HG02678 (cell line): ENCODE measurements at regions not wholly inside any gene's neighbourhood (a gene's known extent, or its start where the extent isn't known, plus 50 kb on each side); places are given as distances from the start of the nearest gene placed in this dataset.

Experiments
- ATAC-seq: cut with Tn5 transposase; IDR thresholded peaks from one replicate; pipeline ENCODE4 v1.9.1; 2021; ENCODE audit warnings: mild to moderate bottlenecking, moderate library complexity; ENCODE audit not compliant: unreplicated experiment

DNA sequence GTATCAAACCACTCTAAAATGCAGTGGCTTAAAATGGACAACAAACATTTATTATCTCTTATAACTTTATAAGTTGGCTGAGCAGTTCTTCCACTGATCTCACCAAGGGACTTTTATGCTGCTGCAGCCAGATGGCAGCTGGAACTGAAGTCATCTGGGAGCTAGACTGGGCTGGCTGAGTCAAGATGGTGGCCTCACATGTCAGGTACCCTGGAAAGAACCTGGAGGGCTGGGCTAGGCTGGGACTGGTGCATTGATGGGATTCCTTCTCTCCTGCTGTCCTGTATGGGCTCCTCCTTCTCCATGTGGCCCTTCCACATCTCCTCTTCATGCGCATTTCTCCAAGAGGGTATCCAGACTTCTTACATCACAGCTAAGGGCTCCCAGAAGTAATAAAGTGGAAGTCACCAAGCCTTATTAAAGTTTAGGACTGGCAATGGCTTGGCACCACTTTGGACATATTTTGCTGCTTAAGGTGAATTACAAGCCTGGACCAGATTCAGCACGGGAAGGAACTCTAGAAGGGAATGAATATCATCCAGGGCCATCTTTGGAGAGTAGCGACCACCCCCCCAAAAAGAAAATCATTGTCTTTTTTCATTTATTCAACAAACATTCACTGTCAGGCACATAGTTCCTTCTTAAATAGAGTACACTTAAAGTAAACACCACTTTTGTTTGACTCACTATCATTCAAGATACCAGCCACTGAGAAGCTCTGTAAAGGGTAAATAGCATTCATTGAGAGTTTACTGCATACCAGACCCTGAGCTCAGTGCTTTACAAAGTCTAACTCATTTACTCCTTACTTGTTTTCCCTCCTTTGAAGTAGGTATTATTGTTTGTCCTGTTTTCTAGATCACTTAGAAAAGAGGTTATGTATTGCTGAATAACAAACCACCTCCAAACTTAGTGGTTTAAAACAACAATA is 138.0 kb downstream of the ZFP36L2 start:
- ATAC-seq = no peak

GRCh38 chr2:43087413-43087812 is 139.0 kb downstream of the ZFP36L2 start:
- ATAC-seq = no peak

- ATAC-seq = no peak
Measured at GRCh38 chr2:43086451-43087221, 139.8 kb downstream of the ZFP36L2 start.

GRCh38 chr2:43085929-43086328 is 140.5 kb downstream of the ZFP36L2 start:
- no peak for ATAC-seq

GRCh38 chr2:43085505-43085904 is 140.9 kb downstream of the ZFP36L2 start:
- ATAC-seq = no peak

DNA sequence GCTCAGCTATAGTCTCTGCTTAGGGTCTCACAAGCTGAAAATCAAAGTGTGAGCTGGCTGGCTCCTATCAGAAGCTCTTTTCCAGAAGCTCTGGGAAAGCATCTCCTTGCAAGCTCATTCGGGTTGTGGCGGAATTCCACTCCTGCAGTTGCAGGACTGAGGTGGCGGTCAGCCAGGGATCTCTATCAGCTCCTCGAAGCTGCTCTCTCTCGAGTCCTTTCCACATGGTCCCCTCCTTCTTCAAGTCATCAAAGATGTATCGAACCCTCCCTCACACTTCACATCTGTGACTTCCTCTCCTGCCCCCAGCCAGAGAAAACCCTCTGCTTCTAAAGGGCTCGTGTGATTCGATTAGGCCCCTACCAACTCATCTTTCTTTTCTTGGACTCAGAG is 141.7 kb downstream of the ZFP36L2 start:
- ATAC-seq = no peak

DNA sequence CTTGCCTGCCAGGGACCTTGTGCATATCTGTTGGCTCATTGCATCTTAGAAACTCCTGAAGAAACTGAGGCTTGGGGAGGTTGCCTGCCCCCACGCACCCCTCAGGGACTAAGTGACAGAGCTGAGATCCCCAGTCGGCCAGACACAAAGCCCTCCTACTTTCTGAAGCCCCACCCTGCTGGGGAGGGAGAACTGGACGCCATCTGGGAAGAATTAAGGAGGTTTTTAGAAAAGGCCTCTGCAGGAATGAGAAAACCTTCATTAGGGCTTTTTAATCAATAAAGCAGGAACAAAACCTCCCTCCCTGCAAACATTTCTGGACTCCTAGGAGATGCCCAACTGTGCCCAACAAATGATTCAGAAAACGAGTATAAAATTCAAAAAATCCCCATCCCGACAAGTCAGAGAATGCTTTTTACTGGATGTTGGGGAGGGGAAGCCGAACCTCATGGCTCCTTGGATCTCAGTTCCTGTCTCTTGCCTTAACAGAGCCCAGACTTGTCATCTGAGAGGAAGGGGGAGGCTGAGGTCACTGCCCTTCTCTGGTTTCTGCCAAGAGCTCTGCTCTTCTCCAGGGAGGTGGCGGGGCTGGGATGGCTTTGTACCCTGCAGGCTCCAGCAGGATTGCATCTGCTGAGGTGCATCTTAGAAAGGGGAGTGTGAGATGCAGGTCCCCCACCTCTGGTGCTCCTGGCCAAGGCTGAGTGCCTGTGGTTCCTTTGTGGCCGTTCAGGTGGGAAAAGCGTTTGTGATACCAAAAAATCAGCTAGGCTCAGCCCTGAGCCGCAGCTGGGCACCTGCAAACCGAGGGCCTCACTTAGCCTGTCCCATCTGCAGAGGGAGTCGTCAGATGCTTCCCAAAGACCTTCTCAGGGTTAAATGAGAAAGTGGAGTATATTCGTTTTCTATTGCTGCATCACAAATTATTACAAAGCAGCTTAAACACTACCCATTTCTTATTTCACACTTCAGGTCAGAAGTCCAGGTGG is 142.4 kb downstream of the ZFP36L2 start:
- ATAC-seq = no peak

GRCh38 chr2:43082903-43083677 is 143.3 kb downstream of the ZFP36L2 start:
- ATAC-seq = no peak

DNA sequence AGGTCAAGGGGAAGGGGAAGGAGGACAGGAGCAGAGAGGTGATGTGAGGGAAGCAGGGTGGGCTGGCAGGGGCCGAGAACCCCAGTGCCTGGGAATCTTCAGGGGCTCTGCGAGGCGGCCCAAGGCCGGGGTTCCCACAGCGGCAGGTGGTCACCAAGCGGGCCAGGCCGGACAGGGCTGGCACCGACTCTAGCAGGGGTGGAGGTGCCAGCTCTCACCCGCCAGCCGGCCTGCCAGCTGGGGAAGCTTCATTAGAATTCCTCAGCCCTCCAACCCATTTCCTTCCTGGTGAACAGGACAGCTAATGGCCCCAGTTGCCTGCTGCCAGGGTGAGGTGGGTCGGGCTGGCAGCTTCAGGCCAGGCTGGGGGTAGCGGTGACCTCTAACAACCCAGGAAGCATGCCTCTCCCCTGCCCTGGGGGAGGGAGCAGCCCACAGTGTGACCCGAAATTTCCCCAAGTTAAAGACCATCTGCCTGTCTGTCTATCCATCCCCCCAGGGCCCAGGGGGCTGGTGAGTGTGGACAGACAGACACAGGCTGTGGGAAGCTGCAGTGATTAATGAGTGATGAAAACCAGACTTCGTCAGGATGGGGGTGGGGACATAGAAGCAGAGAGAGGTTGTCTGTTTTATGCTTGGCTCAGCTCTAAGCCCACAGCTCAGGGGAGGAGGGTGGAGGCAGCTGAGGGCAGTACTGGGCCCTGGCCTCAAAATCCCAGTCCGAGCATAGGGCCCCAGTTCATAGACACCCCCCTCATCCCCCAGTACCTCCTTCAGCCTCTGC is 144.1 kb downstream of the ZFP36L2 start:
- ATAC-seq = no peak

GRCh38 chr2:43081131-43081765 is 145.2 kb downstream of the ZFP36L2 start:
- ATAC-seq = no peak

DNA sequence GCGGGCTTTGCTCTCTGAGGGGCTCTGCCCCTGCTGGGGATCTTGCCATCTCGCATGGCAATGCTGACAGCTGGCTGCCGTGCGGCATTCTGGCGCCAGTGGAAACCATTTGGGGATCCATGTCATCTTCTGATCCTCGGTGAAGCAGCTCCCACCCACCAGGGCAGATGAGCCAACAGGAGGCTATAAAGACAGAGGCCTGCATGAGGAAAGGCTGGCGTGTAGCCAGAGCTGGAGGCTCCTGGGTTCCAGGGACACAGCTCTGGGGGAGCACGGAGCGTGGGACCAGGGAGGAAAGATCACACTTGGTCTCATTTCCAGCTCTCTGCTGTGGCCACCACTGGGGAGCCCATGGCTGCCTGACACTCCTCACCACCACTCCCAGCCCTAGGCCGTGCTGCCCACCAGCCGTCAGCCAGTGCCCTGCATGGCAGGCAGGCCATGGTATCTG is 145.8 kb downstream of the ZFP36L2 start:
- no peak for ATAC-seq

GRCh38 chr2:43078781-43079755 is 147.3 kb downstream of the ZFP36L2 start:
- ATAC-seq = no peak

DNA sequence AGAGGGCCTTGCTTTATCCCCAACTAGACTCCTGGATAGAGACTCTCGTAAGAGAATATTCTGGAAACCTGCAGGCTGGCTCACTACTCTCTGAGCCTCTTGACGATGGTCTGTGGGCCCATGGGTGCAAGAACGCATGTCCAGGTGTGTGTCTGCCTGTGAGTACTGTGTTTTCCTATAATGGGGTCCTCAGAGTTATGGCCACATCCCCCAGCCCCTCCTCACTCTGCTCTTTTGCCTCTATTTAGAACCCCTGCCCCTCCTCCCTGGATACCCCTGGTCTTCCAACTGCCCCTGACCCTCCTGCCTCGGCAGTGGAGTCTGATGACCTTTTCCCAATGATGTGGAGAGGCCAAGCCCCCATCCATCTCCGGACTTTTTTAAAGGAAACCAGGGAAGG is 148.1 kb downstream of the ZFP36L2 start:
- no peak for ATAC-seq

DNA sequence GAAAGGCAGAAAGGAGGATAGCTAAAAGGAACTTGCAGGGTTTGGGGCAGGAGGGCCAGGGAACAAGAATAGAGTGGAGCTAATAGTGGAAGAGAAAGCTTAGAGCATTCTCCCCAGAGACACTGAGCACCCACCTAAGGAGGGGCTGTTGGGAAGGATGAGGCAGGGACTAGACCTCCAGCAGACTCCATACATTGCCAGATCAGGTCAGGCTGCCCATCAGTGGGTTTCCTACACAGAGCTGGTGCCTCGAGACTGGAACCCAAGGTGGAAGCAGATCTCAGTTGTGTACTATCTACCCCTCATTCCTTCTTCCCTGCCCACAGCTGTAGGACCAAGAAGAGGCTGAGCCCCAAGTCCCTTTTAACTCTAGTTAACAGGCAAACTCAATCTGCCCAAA is 148.5 kb downstream of the ZFP36L2 start:
- no peak for ATAC-seq

DNA sequence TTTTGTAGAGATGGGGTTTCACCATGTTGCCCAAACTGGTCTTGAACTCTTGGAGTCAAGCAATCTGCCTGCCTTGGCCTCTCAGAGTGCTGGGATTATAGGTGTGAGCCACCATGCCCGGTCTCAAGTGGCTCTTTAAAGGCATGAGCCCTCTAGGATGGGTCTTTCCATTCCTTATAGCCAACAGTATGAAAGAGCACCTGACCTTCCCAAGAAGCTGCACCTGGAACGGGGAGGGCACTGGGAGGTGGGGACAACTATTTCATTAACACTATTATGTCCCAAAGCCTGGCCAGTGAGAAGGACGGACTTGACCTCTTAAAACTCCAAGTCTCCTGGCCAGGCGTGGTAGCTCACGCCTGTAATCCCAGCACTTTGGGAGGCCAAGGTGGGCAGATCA is 149.7 kb downstream of the ZFP36L2 start:
- no peak for ATAC-seq

DNA sequence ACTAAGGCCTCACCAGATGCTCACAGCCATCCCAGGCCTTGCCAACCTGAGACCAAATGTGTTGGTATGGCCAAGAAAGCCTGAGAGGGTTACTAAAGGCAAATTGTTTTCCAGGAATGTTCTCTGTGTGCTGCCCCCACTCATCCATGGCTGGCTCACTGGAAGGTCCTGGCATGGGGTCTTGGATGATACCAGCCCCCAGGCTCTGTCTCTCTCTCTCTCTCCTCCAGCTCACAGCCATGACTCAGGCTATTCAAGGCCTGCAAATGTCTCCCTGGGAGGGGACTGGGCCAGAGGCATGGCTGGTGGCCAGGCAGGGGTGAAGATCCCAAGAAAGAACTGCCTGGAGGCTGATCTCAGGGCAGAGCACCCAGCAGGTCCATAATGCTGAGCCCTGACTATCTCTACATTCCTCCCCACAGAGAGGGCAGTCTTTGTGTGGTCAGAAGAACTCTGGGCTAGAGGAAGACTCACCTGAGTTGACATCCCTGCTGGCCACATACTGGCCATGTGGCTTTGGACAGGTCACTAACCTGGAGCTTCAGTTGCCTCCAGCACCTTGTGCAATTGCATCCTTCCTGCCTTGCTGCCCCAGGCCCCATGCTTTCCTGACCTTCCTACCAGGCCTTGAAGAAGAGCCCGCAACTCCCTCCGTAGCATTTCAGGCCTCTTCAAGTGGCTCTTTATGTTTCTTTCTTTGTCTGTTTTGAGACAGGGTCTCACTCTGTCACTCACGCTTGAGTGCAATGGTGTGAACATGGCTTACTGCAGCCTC is 150.4 kb downstream of the ZFP36L2 start:
- ATAC-seq = no peak

- ATAC-seq = no peak
Measured at GRCh38 chr2:43075054-43075593, 151.3 kb downstream of the ZFP36L2 start.
